ENCODE measurements at regions not wholly inside any gene's neighbourhood (a gene's known extent, or its start where the extent isn't known, plus 50 kb on each side); places are given as distances from the start of the nearest gene placed in this dataset.

GRCh38 chr9:134491196-134491835, 150.3 kb upstream of the COL5A1 start:
- CTCF ChIA-PET, result interaction anchor here (1.2 kb wide), 1 partner anchor 42 kb away, joined by 3 read pairs; no protein-coding TSS in a partner anchor
- no peaks in the 10 kb centered on the region for H3K27me3 ChIP-seq (ENCODE audit: control insufficient read depth, insufficient read depth, low read length)
- TF ChIP-seq CTCF (IDR thresholded peaks at IDR 0.05; ENCODE audit: low read depth, low read length), result no peak
- DNase-seq (ENCODE audit: low read depth, low spot score), result no peak
- peak overlapping the region; percentile 82 for H3K27ac ChIP-seq (ENCODE audit: low read depth, low read length)
- peaks cover 4% of the 10 kb centered on the region for H3K9me3 ChIP-seq (ENCODE audit: control insufficient read depth, insufficient read depth, low read length)
- H3K4me3 ChIP-seq (ENCODE audit: low read depth, low read length), result no peak overlapping the region
- POLR2A ChIA-PET, result interaction anchor here (1.2 to 1.7 kb wide), 8 partner anchors 11 to 154 kb away, joined by 3 to 12 read pairs (median 7); no protein-coding TSS in a partner anchor

- no peak for DNase-seq (ENCODE audit: low read depth, low spot score)
- CTCF ChIA-PET, result interaction anchor here (1.0 to 1.2 kb wide), 2 partner anchors 36 to 42 kb away, joined by 3 read pairs; no protein-coding TSS in a partner anchor
- H3K4me3 ChIP-seq (ENCODE audit: low read depth, low read length), result no peak overlapping the region
These were observed 149.7 kb upstream of the COL5A1 start for GRCh38 chr9:134491856-134492255.

GRCh38 chr9:134492281-134492691, 149.3 kb upstream of the COL5A1 start:
- DNase-seq (ENCODE audit: low read depth, low spot score), result peak; percentile 87
- Histone ChIP-seq H3K27ac (ENCODE audit: low read depth, low read length) (peak overlapping the region; percentile 82), H3K27me3 (ENCODE audit: control insufficient read depth, insufficient read depth, low read length) (no peaks in the 10 kb centered on the region), H3K4me3 (ENCODE audit: low read depth, low read length) (no peak overlapping the region), H3K9me3 (ENCODE audit: control insufficient read depth, insufficient read depth, low read length) (peaks cover 4% of the 10 kb centered on the region)
- POLR2A ChIA-PET, result interaction anchor here (0.7 to 1.7 kb wide), 11 partner anchors 8 to 177 kb away, joined by 3 to 12 read pairs (median 7); no protein-coding TSS in a partner anchor
- no peak for TF ChIP-seq CTCF (IDR thresholded peaks at IDR 0.05; ENCODE audit: low read depth, low read length)
- CTCF ChIA-PET, result interaction anchor here (1.0 to 1.2 kb wide), 2 partner anchors 36 to 43 kb away, joined by 3 read pairs; no protein-coding TSS in a partner anchor

More at GRCh38 chr9:134491856-134492255, 149.7 kb upstream of the COL5A1 start:
- POLR2A ChIA-PET, result interaction anchor here (0.8 to 1.7 kb wide), 10 partner anchors 11 to 178 kb away, joined by 3 to 12 read pairs (median 6); no protein-coding TSS in a partner anchor
- H3K27me3 ChIP-seq (ENCODE audit: control insufficient read depth, insufficient read depth, low read length), result no peaks in the 10 kb centered on the region
- TF ChIP-seq CTCF (IDR thresholded peaks at IDR 0.05; ENCODE audit: low read depth, low read length), result no peak
- peaks cover 4% of the 10 kb centered on the region for H3K9me3 ChIP-seq (ENCODE audit: control insufficient read depth, insufficient read depth, low read length)
- H3K27ac ChIP-seq (ENCODE audit: low read depth, low read length), result peak overlapping the region; percentile 82

GRCh38 chr9:134492721-134493460, 148.7 kb upstream of the COL5A1 start:
- H3K9me3 ChIP-seq (ENCODE audit: control insufficient read depth, insufficient read depth, low read length), result peaks cover 4% of the 10 kb centered on the region
- H3K4me3 ChIP-seq (ENCODE audit: low read depth, low read length), result no peak overlapping the region
- no peaks in the 10 kb centered on the region for H3K27me3 ChIP-seq (ENCODE audit: control insufficient read depth, insufficient read depth, low read length)
- ChIA-PET CTCF (interaction anchor here (1.0 kb wide), 1 partner anchor 37 kb away, joined by 3 read pairs; no protein-coding TSS in a partner anchor), POLR2A (interaction anchor here (0.7 to 1.7 kb wide), 11 partner anchors 8 to 177 kb away, joined by 3 to 12 read pairs (median 7); no protein-coding TSS in a partner anchor)
- TF ChIP-seq CTCF (IDR thresholded peaks at IDR 0.05; ENCODE audit: low read depth, low read length), result no peak
- no peak for DNase-seq (ENCODE audit: low read depth, low spot score)
- H3K27ac ChIP-seq (ENCODE audit: low read depth, low read length), result peak overlapping the region; percentile 82

Measured in AG04450 (cell line).